ENCODE measurements at regions not wholly inside any gene's neighbourhood (a gene's known extent, or its start where the extent isn't known, plus 50 kb on each side); places are given as distances from the start of the nearest gene placed in this dataset.

DNA sequence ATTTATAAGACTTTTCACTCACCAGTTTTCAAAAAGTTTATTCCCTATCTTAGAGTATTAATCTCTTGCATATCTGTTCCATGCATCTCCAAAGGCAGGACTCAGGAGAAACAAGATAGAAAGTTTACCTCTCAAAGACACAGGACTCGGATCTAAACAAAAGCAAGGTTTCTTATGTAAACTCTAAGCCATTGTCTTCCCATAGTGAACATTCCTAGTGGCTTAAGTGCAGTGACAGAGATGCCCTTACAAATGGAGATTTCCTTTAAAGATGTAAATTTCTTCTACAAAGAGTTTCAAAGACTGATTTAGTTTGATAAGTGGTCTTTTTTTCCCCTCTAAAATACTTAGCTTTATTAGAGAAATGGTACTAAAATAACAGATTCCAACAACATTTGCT lies 209.8 kb downstream of the ACTR3B start:
- no peak for DNase-seq (ENCODE audit: low read depth)
- no peak overlapping the region for H3K4me3 ChIP-seq (replicated peaks; ENCODE audit: low read depth, low read length)
- no peak for TF ChIP-seq CTCF (IDR thresholded peaks at IDR 0.05; ENCODE audit: low read length, missing control alignments)

DNA sequence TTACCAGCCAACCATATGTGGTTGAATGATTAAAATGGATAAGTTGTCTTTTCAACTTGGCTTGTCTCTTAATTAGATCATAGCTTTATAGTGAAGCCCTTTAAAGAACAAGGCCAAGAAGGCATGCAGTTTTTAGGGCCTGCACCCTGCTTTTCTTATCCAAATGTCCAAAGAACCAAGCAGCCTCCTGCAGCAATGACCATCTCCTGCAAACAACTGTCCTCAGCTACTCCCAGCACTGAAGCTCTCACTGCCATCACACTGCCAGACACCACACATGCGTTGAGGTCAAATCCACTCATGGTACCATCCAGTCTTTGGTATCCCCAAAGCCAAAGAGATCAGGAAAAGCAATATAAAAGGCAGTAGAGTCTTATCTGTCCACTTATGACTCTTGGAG lies 210.3 kb downstream of the ACTR3B start:
- H3K4me3 ChIP-seq (replicated peaks; ENCODE audit: low read depth, low read length), result no peak overlapping the region
- no peak for DNase-seq (ENCODE audit: low read depth)
- TF ChIP-seq CTCF (IDR thresholded peaks at IDR 0.05; ENCODE audit: low read length, missing control alignments), result no peak

- no peak for TF ChIP-seq CTCF (IDR thresholded peaks at IDR 0.05; ENCODE audit: low read length, missing control alignments)
- no peak for DNase-seq (ENCODE audit: low read depth)
- no peak overlapping the region for H3K4me3 ChIP-seq (replicated peaks; ENCODE audit: low read depth, low read length)
Observed at GRCh38 chr7:152970481-152970880, 210.9 kb downstream of the ACTR3B start.

DNA sequence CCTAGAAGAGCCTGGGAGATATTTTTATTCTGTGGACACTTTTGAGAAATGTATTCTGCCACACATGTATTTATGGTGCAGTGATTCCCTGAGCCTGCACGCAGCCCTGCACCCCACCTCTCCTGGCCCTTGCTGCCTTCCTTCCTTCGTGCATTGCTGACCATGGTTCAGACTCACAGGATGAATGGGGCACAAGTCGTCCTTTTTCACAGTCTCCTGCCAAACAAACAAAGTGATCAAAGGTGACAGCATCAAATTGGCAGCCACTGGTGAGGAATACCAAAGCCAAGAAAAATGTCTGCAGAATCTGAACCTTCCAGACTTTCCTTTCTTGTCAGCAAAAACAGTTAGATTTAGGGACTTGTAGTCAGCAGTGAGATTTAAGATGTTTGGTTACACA lies 215.0 kb downstream of the ACTR3B start:
- no peak for TF ChIP-seq CTCF (IDR thresholded peaks at IDR 0.05; ENCODE audit: low read length, missing control alignments)
- DNase-seq (ENCODE audit: low read depth), result no peak
- no peak overlapping the region for H3K4me3 ChIP-seq (replicated peaks; ENCODE audit: low read depth, low read length)

DNA sequence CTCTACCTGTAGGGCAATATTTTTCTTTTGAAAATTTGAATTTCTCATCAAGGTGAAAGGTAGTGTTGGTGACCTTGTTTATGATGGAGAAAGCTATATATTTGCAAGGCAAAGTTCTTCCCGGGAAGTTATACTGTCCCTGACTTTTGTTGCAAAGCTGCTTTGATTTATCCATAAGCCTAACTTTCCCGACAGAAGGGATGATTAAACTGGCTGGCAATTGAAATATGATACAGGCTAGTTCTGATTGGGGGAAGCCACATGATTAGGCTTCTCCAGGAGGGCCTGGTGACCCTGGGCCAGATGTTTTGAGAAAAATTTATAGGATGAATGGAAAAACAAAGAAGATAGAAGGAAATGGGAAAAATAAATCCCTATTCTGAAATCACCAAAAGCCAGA lies 215.5 kb downstream of the ACTR3B start:
- no peak for TF ChIP-seq CTCF (IDR thresholded peaks at IDR 0.05; ENCODE audit: low read length, missing control alignments)
- H3K4me3 ChIP-seq (replicated peaks; ENCODE audit: low read depth, low read length), result no peak overlapping the region
- DNase-seq (ENCODE audit: low read depth), result no peak

- H3K4me3 ChIP-seq (replicated peaks; ENCODE audit: low read depth, low read length), result no peak overlapping the region
- no peak for DNase-seq (ENCODE audit: low read depth)
- no peak for TF ChIP-seq CTCF (IDR thresholded peaks at IDR 0.05; ENCODE audit: low read length, missing control alignments)
Observed at GRCh38 chr7:152979376-152979775, 219.8 kb downstream of the ACTR3B start.

DNA sequence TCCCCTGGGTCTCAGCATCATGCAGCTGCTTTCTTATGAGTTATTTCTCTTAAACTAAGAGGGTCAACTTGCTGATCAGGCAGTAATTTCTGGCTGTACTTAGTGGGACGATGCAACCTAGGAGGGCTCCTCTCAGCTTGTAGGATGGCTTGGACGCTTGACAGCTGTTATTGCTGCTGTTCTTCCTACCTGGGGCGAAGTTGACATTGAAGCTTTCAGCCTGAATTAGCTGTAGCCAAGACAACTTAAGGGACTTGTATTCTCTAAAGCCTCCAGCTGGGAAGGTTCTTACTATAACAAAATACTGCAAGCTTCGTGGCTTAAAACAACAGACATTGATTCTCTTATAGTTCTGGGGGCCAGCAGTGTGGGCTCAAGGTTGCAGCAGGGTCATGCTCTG lies 224.9 kb downstream of the ACTR3B start:
- no peak overlapping the region for H3K4me3 ChIP-seq (replicated peaks; ENCODE audit: low read depth, low read length)
- DNase-seq (ENCODE audit: low read depth), result no peak
- TF ChIP-seq CTCF (IDR thresholded peaks at IDR 0.05; ENCODE audit: low read length, missing control alignments), result no peak

Measured in fibroblast of pulmonary artery (primary cell).